ENCODE measurements at regions not wholly inside any gene's neighbourhood (a gene's known extent, or its start where the extent isn't known, plus 50 kb on each side); places are given as distances from the start of the nearest gene placed in this dataset.

GRCh38 chrX:39966176-39966575, 131.6 kb downstream of the BCOR start:
- H2BK12ac ChIP-seq (ENCODE audit: insufficient read length, low read depth, low read length), result no peak overlapping the region

More at GRCh38 chrX:39966176-39966575, 131.6 kb downstream of the BCOR start:
- Histone ChIP-seq H3K23me2 (ENCODE audit: insufficient read length, low read depth, low read length, poor library complexity, severe bottlenecking) (no peaks in the 10 kb centered on the region), H3K4me2 (ENCODE audit: insufficient read depth, insufficient read length, low read length) (no peak overlapping the region), H3K27ac (ENCODE audit: insufficient read length, low read depth, low read length) (no peak overlapping the region), H2BK120ac (ENCODE audit: low read depth, low read length, poor library complexity, severe bottlenecking) (no peak overlapping the region), H3K4me1 (ENCODE audit: insufficient read depth, low read length) (no peaks in the 10 kb centered on the region; the same call in none of the 2 replicates), H2BK15ac (ENCODE audit: low read depth, low read length) (no peak overlapping the region), H3K79me2 (ENCODE audit: insufficient read depth, low read length) (no peaks in the 10 kb centered on the region), H3T11ph (ENCODE audit: low read length) (no peak overlapping the region), H3K9ac (ENCODE audit: extremely low read depth, insufficient read length, low read length) (no peak overlapping the region), H3K14ac (ENCODE audit: insufficient read depth, low read length) (no peak overlapping the region), H4K91ac (ENCODE audit: insufficient read length, low read depth, low read length) (no peak overlapping the region), H2AFZ (ENCODE audit: low read length) (no peak overlapping the region), H2BK20ac (ENCODE audit: low read depth, low read length, poor library complexity, severe bottlenecking) (no peak overlapping the region), H2BK5ac (ENCODE audit: insufficient read length, low read length) (no peak overlapping the region), H3K27me3 (ENCODE audit: insufficient read depth, low read length) (no peaks in the 10 kb centered on the region), H4K20me1 (ENCODE audit: control insufficient read depth, insufficient read depth, insufficient read length) (no peaks in the 10 kb centered on the region), H4K5ac (ENCODE audit: insufficient read length, low read depth, low read length) (no peak overlapping the region), H3K23ac (ENCODE audit: insufficient read length, low read depth, low read length) (no peak overlapping the region), H3K79me1 (ENCODE audit: insufficient read depth, low read depth, low read length, poor library complexity, severe bottlenecking) (no peaks in the 10 kb centered on the region), H3K18ac (ENCODE audit: insufficient read length, low read depth, low read length) (no peak overlapping the region), H3K56ac (ENCODE audit: insufficient read length, low read depth, low read length) (no peak overlapping the region), H3K4ac (ENCODE audit: low read depth, low read length) (no peak overlapping the region), H2AK5ac (ENCODE audit: insufficient read length, low read length) (no peak overlapping the region), H3K9me3 (ENCODE audit: control insufficient read depth, low read depth, low read length) (no peaks in the 10 kb centered on the region), H4K8ac (replicated peaks; ENCODE audit: insufficient read length, low read depth, low read length) (no peak overlapping the region)
- no CpG with 5 or more reads among the region's 8 CpGs for WGBS (ENCODE audit: extremely low coverage, insufficient read length, low lambda C conversion rate)
- no peak overlapping the region for H3K4me3 Mint-ChIP-seq
- no peak for TF ChIP-seq CTCF (conservative IDR thresholded peaks at IDR 0.05)
- peaks cover 26 to 34% of the 10 kb centered on the region in 2 experiments for H3K4me1 Mint-ChIP-seq
- H3K9me3 Mint-ChIP-seq, result peaks cover 79 to 80% of the 10 kb centered on the region in 2 experiments
- H3K27me3 Mint-ChIP-seq (ENCODE audit: low read depth), result peaks cover 24% of the 10 kb centered on the region
- H3K36me3 Mint-ChIP-seq (ENCODE audit: insufficient read depth in 1 of 3, low read depth in 3 of 3), result peaks cover 8 to 12% (median 9%) of the 10 kb centered on the region in 3 experiments
- no peak overlapping the region for H3K27ac Mint-ChIP-seq
- DNase-seq, result no peak

Measured in H9 (cell line).